Activated naive CD8-positive, alpha-beta T cell treated with anti-CD3 and anti-CD28 coated beads, Interleukin-2, amount 10 ng/mL, durations not matched to agents 7 days and 5 days (primary cell): ENCODE measurements at regions not wholly inside any gene's neighbourhood (a gene's known extent, or its start where the extent isn't known, plus 50 kb on each side); places are given as distances from the start of the nearest gene placed in this dataset.
"Not testable (repeated sequence)": the region's sequence is repeated elsewhere in the genome, so short reads cannot be mapped to it uniquely, and the experiment has no call there.

Experiments used
- ATAC-seq: fragments of 150-1000 bp; cut with Tn5 transposase; one replicate; pipeline ENCODE4 v1.10.0; 2021; ENCODE audit warnings: low read depth, moderate library complexity
- POLR2A ChIA-PET: fragments of 350-600 bp; sonication (Branson Sonifier 250); formaldehyde crosslinking; loops from one replicate; lab custom pipeline; 2021; ENCODE audit warnings: antibody characterized with exemption; lab: Charles Lee
- DNase-seq: peaks from one replicate; pipeline ENCODE4 v3.0.0; 2021
- H3K27ac Mint-ChIP-seq: one replicate; pipeline ENCODE4 v1.8.0; 2022; ENCODE audit warnings: mild to moderate bottlenecking, mixed read lengths
- H3K27me3 Mint-ChIP-seq: one replicate; pipeline ENCODE4 v1.8.0; 2022; ENCODE audit warnings: mild to moderate bottlenecking, moderate library complexity, mixed read lengths
- H3K36me3 Mint-ChIP-seq: one replicate; pipeline ENCODE4 v1.8.0; 2021; ENCODE audit warnings: mild to moderate bottlenecking, mixed read lengths
- H3K4me1 Mint-ChIP-seq: one replicate; pipeline ENCODE4 v1.8.0; 2021; ENCODE audit warnings: mixed read lengths
- H3K4me3 Mint-ChIP-seq: one replicate; pipeline ENCODE4 v1.8.0; 2022; ENCODE audit warnings: mild to moderate bottlenecking, moderate library complexity, mixed read lengths
- H3K9me3 Mint-ChIP-seq: one replicate; pipeline ENCODE4 v1.8.0; 2021; ENCODE audit warnings: mixed read lengths

- ATAC-seq (no peak), DNase-seq (no peak)
- Mint-ChIP-seq H3K4me1 (no peaks in the 10 kb centered on the region), H3K36me3 (no peaks in the 10 kb centered on the region), H3K4me3 (no peak overlapping the region), H3K27ac (no peak overlapping the region), H3K9me3 (peaks cover 2% of the 10 kb centered on the region), H3K27me3 (no peaks in the 10 kb centered on the region)
- POLR2A ChIA-PET: no interaction called here
Observed at GRCh38 chr9:108053555-108054061, 564.0 kb upstream of the KLF4 start.

- Mint-ChIP-seq H3K9me3 (peaks cover 2% of the 10 kb centered on the region), H3K36me3 (no peaks in the 10 kb centered on the region), H3K4me1 (no peaks in the 10 kb centered on the region), H3K27ac (no peak overlapping the region), H3K4me3 (no peak overlapping the region), H3K27me3 (no peaks in the 10 kb centered on the region)
- no peak for ATAC-seq
- POLR2A ChIA-PET: no interaction called here
- DNase-seq: no peak
Observed at GRCh38 chr9:108052431-108053080, 563.0 kb upstream of the KLF4 start.

GRCh38 chr9:108050894-108051293 is 561.3 kb upstream of the KLF4 start:
- H3K36me3 Mint-ChIP-seq: no peaks in the 10 kb centered on the region
- H3K27me3 Mint-ChIP-seq: no peaks in the 10 kb centered on the region

GRCh38 chr9:108049671-108050494 is 560.3 kb upstream of the KLF4 start:
- Mint-ChIP-seq H3K4me1 (no peaks in the 10 kb centered on the region), H3K27me3 (no peaks in the 10 kb centered on the region), H3K9me3 (peaks cover 2% of the 10 kb centered on the region), H3K27ac (no peak overlapping the region), H3K4me3 (no peak overlapping the region), H3K36me3 (no peaks in the 10 kb centered on the region)
- ATAC-seq: no peak
- POLR2A ChIA-PET: no interaction called here
- DNase-seq: no peak

More at GRCh38 chr9:108050894-108051293, 561.3 kb upstream of the KLF4 start:
- POLR2A ChIA-PET: no interaction called here
- DNase-seq (no peak), ATAC-seq (no peak)
- Mint-ChIP-seq H3K27ac (no peak overlapping the region), H3K4me3 (no peak overlapping the region), H3K9me3 (peaks cover 2% of the 10 kb centered on the region), H3K4me1 (no peaks in the 10 kb centered on the region)

GRCh38 chr9:108049026-108049607 is 559.5 kb upstream of the KLF4 start:
- H3K27ac Mint-ChIP-seq: no peak overlapping the region
- POLR2A ChIA-PET: no interaction called here
- no peak overlapping the region for H3K4me3 Mint-ChIP-seq
- H3K27me3 Mint-ChIP-seq: no peaks in the 10 kb centered on the region
- H3K4me1 Mint-ChIP-seq: no peaks in the 10 kb centered on the region
- peaks cover 7% of the 10 kb centered on the region for H3K9me3 Mint-ChIP-seq
- DNase-seq (no peak), ATAC-seq (no peak)
- no peaks in the 10 kb centered on the region for H3K36me3 Mint-ChIP-seq

- H3K4me3 Mint-ChIP-seq: no peak overlapping the region
- no peaks in the 10 kb centered on the region for H3K27me3 Mint-ChIP-seq
- no peaks in the 10 kb centered on the region for H3K4me1 Mint-ChIP-seq
- ATAC-seq (no peak), DNase-seq (no peak)
- no peaks in the 10 kb centered on the region for H3K36me3 Mint-ChIP-seq
- peaks cover 8% of the 10 kb centered on the region for H3K9me3 Mint-ChIP-seq
- H3K27ac Mint-ChIP-seq: no peak overlapping the region
- POLR2A ChIA-PET: no interaction called here
Observed at GRCh38 chr9:108048406-108049025, 558.9 kb upstream of the KLF4 start.

- H3K27me3 Mint-ChIP-seq, POLR2A ChIA-PET, H3K27ac Mint-ChIP-seq, H3K4me3 Mint-ChIP-seq, H3K9me3 Mint-ChIP-seq, H3K4me1 Mint-ChIP-seq, H3K36me3 Mint-ChIP-seq, DNase-seq, ATAC-seq: not testable (repeated sequence)
Observed at GRCh38 chr9:108047777-108048176, 558.2 kb upstream of the KLF4 start.

- POLR2A ChIA-PET: no interaction called here
- no peaks in the 10 kb centered on the region for H3K27me3 Mint-ChIP-seq
- no peak overlapping the region for H3K4me3 Mint-ChIP-seq
- H3K36me3 Mint-ChIP-seq: no peaks in the 10 kb centered on the region
- no peaks in the 10 kb centered on the region for H3K4me1 Mint-ChIP-seq
- peaks cover 6% of the 10 kb centered on the region for H3K9me3 Mint-ChIP-seq
- ATAC-seq (no peak), DNase-seq (no peak)
- no peak overlapping the region for H3K27ac Mint-ChIP-seq
Observed at GRCh38 chr9:108047264-108047663, 557.7 kb upstream of the KLF4 start.

- Mint-ChIP-seq H3K27ac (no peak overlapping the region), H3K4me3 (no peak overlapping the region), H3K36me3 (no peaks in the 10 kb centered on the region), H3K9me3 (peaks cover 6% of the 10 kb centered on the region), H3K27me3 (no peaks in the 10 kb centered on the region), H3K4me1 (no peaks in the 10 kb centered on the region)
- POLR2A ChIA-PET: no interaction called here
- DNase-seq: no peak
- ATAC-seq: no peak
Observed at GRCh38 chr9:108045851-108046250, 556.3 kb upstream of the KLF4 start.

GRCh38 chr9:108043585-108043984 is 554.0 kb upstream of the KLF4 start:
- H3K36me3 Mint-ChIP-seq: no peaks in the 10 kb centered on the region
- ATAC-seq (no peak), DNase-seq (no peak)
- no peak overlapping the region for H3K4me3 Mint-ChIP-seq
- H3K27ac Mint-ChIP-seq: no peak overlapping the region
- H3K9me3 Mint-ChIP-seq: peaks cover 6% of the 10 kb centered on the region
- no peaks in the 10 kb centered on the region for H3K27me3 Mint-ChIP-seq
- POLR2A ChIA-PET: no interaction called here
- no peaks in the 10 kb centered on the region for H3K4me1 Mint-ChIP-seq

GRCh38 chr9:108041551-108041950 is 552.0 kb upstream of the KLF4 start:
- no peak overlapping the region for H3K27ac Mint-ChIP-seq
- no peaks in the 10 kb centered on the region for H3K27me3 Mint-ChIP-seq
- no peaks in the 10 kb centered on the region for H3K4me1 Mint-ChIP-seq
- no peaks in the 10 kb centered on the region for H3K36me3 Mint-ChIP-seq
- ATAC-seq (no peak), DNase-seq (no peak)
- H3K9me3 Mint-ChIP-seq: peaks cover 8% of the 10 kb centered on the region
- POLR2A ChIA-PET: no interaction called here
- H3K4me3 Mint-ChIP-seq: no peak overlapping the region

GRCh38 chr9:108040783-108041182 is 551.2 kb upstream of the KLF4 start:
- Mint-ChIP-seq H3K27ac (no peak overlapping the region), H3K36me3 (no peaks in the 10 kb centered on the region), H3K27me3 (no peaks in the 10 kb centered on the region), H3K4me3 (no peak overlapping the region), H3K4me1 (no peaks in the 10 kb centered on the region), H3K9me3 (peaks cover 8% of the 10 kb centered on the region)
- ATAC-seq (no peak), DNase-seq (no peak)
- POLR2A ChIA-PET: no interaction called here

GRCh38 chr9:108039493-108039892 is 549.9 kb upstream of the KLF4 start:
- POLR2A ChIA-PET: no interaction called here
- Mint-ChIP-seq H3K4me3 (no peak overlapping the region), H3K9me3 (peaks cover 7% of the 10 kb centered on the region), H3K36me3 (no peaks in the 10 kb centered on the region), H3K4me1 (no peaks in the 10 kb centered on the region), H3K27ac (no peak overlapping the region), H3K27me3 (no peaks in the 10 kb centered on the region)
- DNase-seq: no peak
- ATAC-seq: no peak
